OCI-LY1 (cell line): ENCODE measurements at regions not wholly inside any gene's neighbourhood (a gene's known extent, or its start where the extent isn't known, plus 50 kb on each side); places are given as distances from the start of the nearest gene placed in this dataset.

Source experiments
- H2AFZ ChIP-seq: fragments of 200-600 bp; sonication (generic), shearing (Covaris generic); 2 replicates; pipeline ENCODE4 v1.6.0; 2014; ENCODE audit warnings: antibody characterized with exemption, mild to moderate bottlenecking, low read length
- H3F3A ChIP-seq: fragments of 200-600 bp; sonication (generic), shearing (Covaris generic); 2 replicates; pipeline ENCODE4 v1.6.0; 2014; ENCODE audit warnings: mild to moderate bottlenecking, antibody characterized with exemption, low read length, moderate library complexity; ENCODE audit not compliant: insufficient read depth
- H3K27ac ChIP-seq: fragments of 200-600 bp; sonication (generic); 2 replicates; pipeline ENCODE4 v1.5.1; 2014; ENCODE audit warnings: low read length, mixed run types, mild to moderate bottlenecking, low read depth; ENCODE audit not compliant: poor library complexity, severe bottlenecking
- H3K27me3 ChIP-seq: fragments of 200-600 bp; sonication (generic); 2 replicates; pipeline ENCODE4 v1.6.0; 2014; ENCODE audit warnings: antibody characterized with exemption, mild to moderate bottlenecking, low read length, moderate library complexity; ENCODE audit not compliant: insufficient read depth
- H3K36me3 ChIP-seq: fragments of 200-600 bp; sonication (generic); 2 replicates; pipeline ENCODE4 v1.6.1; 2014; ENCODE audit warnings: mild to moderate bottlenecking, antibody characterized with exemption, low read length, moderate library complexity, mixed read lengths; ENCODE audit not compliant: insufficient read depth
- H3K4me1 ChIP-seq: fragments of 200-600 bp; sonication (generic); 2 replicates; pipeline ENCODE4 v1.5.1; 2014; ENCODE audit warnings: mild to moderate bottlenecking, low read length, moderate library complexity; ENCODE audit not compliant: insufficient read depth, severe bottlenecking
- H3K4me2 ChIP-seq: fragments of 200-600 bp; sonication (generic), shearing (Covaris generic); 2 replicates; pipeline ENCODE4 v1.6.1; 2014; ENCODE audit warnings: low read length
- H3K4me3 ChIP-seq: fragments of 200-600 bp; sonication (generic); 2 replicates; pipeline ENCODE4 v1.5.1; 2014; ENCODE audit warnings: low read length, low read depth, mild to moderate bottlenecking, mixed read lengths; ENCODE audit not compliant: poor library complexity, severe bottlenecking
- H3K79me2 ChIP-seq: fragments of 200-600 bp; shearing (Covaris generic); 2 replicates; pipeline ENCODE4 v1.6.1; 2016; ENCODE audit warnings: mixed run types, low read length, mixed read lengths; ENCODE audit not compliant: insufficient read depth
- H3K9ac ChIP-seq: fragments of 200-600 bp; sonication (generic), shearing (Covaris generic); 2 replicates; pipeline ENCODE4 v1.6.1; 2014; ENCODE audit warnings: mild to moderate bottlenecking, low read length, mixed read lengths
- H3K9me2 ChIP-seq: fragments of 200-600 bp; sonication (generic), shearing (Covaris generic); 2 replicates; pipeline ENCODE4 v1.6.1; 2014; ENCODE audit warnings: low read depth, mild to moderate bottlenecking, low read length, mixed read lengths
- H3K9me3 ChIP-seq: fragments of 200-600 bp; shearing (Covaris generic); 2 replicates; pipeline ENCODE4 v1.6.1; 2014; ENCODE audit warnings: low read length, mixed read lengths
- H4K20me1 ChIP-seq: fragments of 200-600 bp; sonication (generic), shearing (Covaris generic); 2 replicates; pipeline ENCODE4 v1.6.0; 2016; ENCODE audit warnings: mild to moderate bottlenecking, low read length; ENCODE audit not compliant: insufficient read depth
- CTCF ChIP-seq: fragments of 200-600 bp; sonication (generic), shearing (Covaris generic); IDR thresholded peaks from 2 replicates; pipeline ENCODE4 v1.5.1; 2017; ENCODE audit warnings: mild to moderate bottlenecking, antibody characterized with exemption, low read length, moderate library complexity, mixed read lengths
- EZH2 ChIP-seq: fragments of 200-600 bp; sonication (generic), shearing (Covaris generic); IDR thresholded peaks from 2 replicates; pipeline ENCODE4 v1.8.0; 2017; ENCODE audit warnings: borderline replicate concordance, mixed run types, mild to moderate bottlenecking, antibody characterized with exemption, low read length, moderate library complexity, mixed read lengths

- Histone ChIP-seq H3K79me2 (no peaks in the 10 kb centered on the region), H3K9ac (no peak overlapping the region), H3K4me2 (no peak overlapping the region), H3K4me1 (no peaks in the 10 kb centered on the region), H2AFZ (no peak overlapping the region), H3K4me3 (no peak overlapping the region), H4K20me1 (no peaks in the 10 kb centered on the region), H3F3A (no peaks in the 10 kb centered on the region), H3K27ac (no peak overlapping the region), H3K27me3 (no peaks in the 10 kb centered on the region), H3K36me3 (no peaks in the 10 kb centered on the region), H3K9me2 (no peaks in the 10 kb centered on the region; the same call in 1 of the 2 replicates), H3K9me3 (no peaks in the 10 kb centered on the region)
- no peak for TF ChIP-seq CTCF
- TF ChIP-seq EZH2 = no peak
Observed at GRCh38 chr2:156116113-156116512, 216.4 kb downstream of the NR4A2 start.

GRCh38 chr2:156115338-156115737 lies 217.2 kb downstream of the NR4A2 start:
- Histone ChIP-seq H3K27ac (no peak overlapping the region), H3F3A (no peaks in the 10 kb centered on the region), H3K4me2 (no peak overlapping the region), H3K9ac (no peak overlapping the region), H2AFZ (no peak overlapping the region), H3K9me3 (no peaks in the 10 kb centered on the region), H3K4me1 (no peaks in the 10 kb centered on the region), H3K36me3 (no peaks in the 10 kb centered on the region), H3K9me2 (no peaks in the 10 kb centered on the region; the same call in 1 of the 2 replicates), H3K27me3 (no peaks in the 10 kb centered on the region), H4K20me1 (no peaks in the 10 kb centered on the region), H3K79me2 (no peaks in the 10 kb centered on the region), H3K4me3 (no peak overlapping the region)
- TF ChIP-seq CTCF = no peak
- no peak for TF ChIP-seq EZH2

DNA sequence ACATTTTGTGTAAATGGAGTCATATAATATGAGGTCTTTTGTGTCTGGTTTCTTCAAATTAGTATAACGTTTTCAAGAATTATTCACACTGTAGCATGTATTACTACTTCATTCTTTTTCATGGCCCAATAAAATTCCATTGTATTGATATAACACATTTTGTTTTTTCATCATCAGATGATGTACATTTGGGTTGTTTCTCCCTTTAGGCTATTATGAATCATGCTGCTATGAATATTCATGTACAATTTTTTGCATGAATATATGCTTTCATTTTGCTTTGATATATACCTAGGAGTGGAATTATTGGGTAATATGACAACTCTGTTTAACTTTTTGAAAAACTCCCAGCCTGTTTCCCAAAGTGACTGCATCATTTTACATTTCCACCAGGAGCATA lies 220.2 kb downstream of the NR4A2 start:
- Histone ChIP-seq H3K27ac (no peak overlapping the region), H4K20me1 (no peaks in the 10 kb centered on the region), H3K79me2 (no peaks in the 10 kb centered on the region), H3F3A (no peaks in the 10 kb centered on the region), H3K36me3 (no peaks in the 10 kb centered on the region), H3K9me3 (no peaks in the 10 kb centered on the region), H2AFZ (no peak overlapping the region), H3K9me2 (no peaks in the 10 kb centered on the region; the same call in 1 of the 2 replicates), H3K4me1 (no peaks in the 10 kb centered on the region), H3K4me2 (no peak overlapping the region), H3K9ac (no peak overlapping the region), H3K27me3 (no peaks in the 10 kb centered on the region), H3K4me3 (no peak overlapping the region)
- TF ChIP-seq EZH2 (no peak), CTCF (no peak)
